HG03439 (cell line): ENCODE measurements at regions not wholly inside any gene's neighbourhood (a gene's known extent, or its start where the extent isn't known, plus 50 kb on each side); places are given as distances from the start of the nearest gene placed in this dataset.

Experiments used
- ATAC-seq: cut with Tn5 transposase; IDR thresholded peaks from one replicate; pipeline ENCODE4 v1.9.1; 2021; ENCODE audit warnings: mild to moderate bottlenecking, moderate library complexity; ENCODE audit not compliant: unreplicated experiment

DNA sequence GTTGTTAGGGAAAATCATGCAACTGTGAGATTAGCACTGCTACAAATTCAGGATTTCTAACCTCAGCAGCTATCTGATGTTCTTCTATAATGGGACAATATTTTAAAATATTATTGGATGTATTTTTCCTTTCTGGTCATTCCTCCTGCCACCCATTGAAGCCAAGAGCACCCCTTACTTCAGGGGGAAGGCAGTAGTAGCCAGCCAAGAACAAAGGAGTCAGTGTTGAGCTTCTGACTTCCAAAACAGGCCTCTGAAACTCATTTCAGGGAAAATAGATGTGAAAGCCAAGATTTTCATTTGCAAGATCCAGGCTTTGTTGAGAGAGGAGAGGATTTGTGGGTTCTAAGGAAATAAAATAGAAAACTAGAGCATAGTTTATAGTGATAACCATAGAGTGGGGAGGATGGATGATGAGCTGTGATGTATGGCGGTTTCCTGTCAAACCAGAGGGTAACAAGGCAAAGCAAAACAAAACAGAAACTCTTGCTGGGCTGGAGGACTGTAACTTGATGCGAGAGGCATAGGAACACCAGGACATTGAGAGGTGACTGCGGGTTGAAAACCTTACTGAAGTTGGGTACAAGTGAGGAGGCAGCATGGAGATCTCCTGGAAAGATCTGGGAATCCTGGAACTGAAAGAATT lies 173.7 kb upstream of the LEF1 start:
- no peak for ATAC-seq

DNA sequence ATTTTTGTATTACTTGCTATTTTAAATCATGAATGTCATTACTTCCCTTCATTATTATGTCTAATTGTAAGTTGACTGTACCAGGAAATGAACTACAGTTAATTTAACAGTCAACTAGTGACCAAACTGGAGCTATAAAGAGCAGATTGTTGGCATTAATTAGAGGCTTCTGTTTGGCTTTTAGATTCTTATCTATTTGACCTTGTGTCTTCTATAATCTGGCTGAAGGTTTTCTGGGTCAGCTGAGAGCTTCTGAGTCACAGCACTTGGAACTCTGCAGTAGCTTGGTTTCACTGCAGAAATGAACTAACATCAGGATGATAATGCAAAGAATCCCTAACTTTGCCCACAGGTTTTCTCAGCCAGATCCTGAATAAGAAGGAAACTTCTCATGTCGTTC lies 169.2 kb upstream of the LEF1 start:
- ATAC-seq: no peak

DNA sequence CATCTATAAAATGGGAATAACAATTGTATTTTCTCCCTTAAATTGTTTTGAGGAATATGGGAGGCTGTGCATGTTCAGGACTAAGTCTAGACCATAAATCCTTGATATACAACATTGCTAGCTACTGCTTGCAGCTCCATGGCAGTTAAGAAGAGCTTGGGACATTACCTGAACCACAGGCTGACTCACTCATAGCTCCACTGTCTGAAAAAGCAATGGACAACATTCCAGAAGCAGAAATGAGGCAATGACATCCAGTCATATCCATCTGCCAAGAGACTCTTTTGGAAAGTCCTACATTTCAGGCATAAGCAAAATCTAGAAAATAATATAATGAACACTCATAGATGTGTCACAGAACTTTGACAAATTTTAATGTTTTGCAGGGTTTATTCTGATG lies 167.3 kb upstream of the LEF1 start:
- ATAC-seq: no peak

DNA sequence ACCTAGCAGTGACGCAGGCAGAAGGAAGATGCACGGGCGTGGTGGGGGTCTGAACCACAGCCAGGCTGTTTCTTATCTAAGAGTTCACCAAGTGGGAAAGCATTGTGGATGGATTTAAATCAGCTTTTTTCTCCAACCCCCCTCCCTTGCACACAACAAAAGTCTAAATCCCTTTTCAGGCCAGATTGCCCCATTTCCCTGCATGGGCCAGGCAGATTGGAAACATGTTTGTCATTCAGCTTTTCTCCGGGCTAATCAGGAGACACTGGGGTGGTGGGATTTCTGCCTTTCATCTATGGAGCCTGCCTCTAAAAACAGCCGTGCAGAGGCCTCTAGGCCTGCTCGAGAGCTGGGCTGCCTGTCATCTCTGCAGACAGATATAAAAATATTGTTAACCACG lies 166.3 kb upstream of the LEF1 start:
- ATAC-seq: no peak

DNA sequence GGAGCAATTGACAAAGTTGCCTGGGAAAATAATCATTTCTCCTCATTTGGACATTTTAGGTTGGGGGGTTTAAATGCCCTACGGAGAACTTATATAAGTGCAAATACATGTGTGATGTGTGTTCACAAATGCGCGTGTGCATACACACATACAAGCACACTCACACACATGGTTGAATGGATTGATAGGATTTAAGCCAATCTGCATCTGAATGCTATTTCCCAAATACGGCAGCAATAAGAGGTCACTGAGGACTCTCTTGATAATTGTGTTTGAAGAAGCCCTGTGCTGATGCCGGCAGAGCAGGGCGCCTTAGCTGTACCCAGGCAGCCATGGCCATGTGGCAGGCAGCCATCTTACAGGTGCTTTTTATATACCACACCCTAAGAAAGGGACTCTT lies 165.3 kb upstream of the LEF1 start:
- ATAC-seq: no peak

DNA sequence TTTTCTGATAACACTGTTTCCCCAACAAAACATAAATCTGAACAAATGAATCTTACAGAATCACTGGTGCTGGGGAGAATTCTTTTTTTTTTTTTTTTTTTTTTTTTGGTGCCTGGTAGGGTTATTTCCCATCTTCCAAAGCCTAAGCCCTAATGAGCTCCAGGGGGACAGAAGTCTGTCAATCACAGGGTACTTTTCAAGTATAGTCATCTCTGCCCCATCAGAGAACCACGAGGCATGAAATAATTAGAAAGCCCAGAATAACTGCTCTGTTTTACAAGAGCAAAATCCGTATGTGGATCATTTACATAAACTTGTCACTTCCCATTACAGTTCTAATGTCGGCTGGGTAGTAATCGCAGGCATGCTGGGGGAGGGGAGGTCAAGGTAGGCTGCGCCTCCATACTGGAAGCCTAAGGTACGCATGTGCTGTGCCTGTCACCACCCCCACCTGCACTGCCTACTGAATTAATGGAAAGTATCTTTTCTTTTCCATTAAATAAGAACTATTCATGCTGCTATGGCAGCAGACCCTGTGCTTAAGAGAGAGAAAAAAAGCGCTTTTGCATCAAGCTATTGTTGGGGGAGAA lies 164.7 kb upstream of the LEF1 start:
- ATAC-seq: no peak

DNA sequence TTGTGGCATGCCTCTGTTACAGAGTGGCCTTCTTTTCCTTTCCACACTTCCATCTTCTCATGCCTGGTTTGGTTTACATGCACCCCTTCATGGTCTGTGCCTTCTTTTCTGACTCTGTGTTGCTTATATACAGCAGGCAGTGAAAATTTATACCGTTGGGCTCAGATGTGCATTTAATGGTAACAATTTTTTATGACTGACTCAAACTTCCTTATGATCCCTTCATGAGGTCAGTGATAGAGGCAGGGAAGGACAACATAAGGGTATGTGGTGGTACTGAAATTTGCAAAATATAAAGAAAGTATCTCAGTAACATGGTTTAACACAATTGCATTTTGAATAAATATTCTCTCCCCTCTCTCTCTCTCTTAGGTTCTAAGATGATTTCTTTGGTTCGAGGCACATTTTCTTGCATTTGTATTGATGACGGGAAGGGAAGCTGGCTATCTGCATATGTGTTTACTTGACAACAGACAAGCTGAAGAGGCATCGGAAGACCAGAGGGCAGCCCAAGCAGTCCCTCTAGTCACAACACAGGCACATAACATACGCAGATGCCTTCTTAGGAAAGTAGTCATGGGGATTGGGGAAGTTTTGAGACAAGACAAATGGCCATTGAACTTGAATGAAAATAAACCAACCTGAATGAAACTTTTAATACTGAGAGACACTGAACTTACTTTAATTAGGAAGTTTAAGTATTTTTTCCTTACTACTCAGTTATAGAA lies 163.3 kb upstream of the LEF1 start:
- ATAC-seq: no peak

DNA sequence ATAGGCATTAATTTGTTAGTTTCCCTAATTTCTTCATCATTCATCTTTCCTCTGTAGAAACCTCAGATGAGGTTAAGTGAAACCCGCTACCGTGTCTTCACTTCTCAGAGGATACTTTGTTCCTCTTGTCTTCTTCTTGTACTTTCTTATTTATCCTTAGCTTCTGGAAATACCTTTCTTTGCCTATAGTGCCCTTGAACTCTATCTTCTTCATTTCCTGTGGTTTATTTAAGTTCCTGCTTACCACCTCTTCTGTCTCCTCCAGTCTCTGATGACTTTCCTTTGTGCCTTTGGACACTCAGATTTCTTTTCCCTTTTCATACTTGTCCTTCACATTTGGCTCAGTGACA lies 159.6 kb upstream of the LEF1 start:
- ATAC-seq: no peak

DNA sequence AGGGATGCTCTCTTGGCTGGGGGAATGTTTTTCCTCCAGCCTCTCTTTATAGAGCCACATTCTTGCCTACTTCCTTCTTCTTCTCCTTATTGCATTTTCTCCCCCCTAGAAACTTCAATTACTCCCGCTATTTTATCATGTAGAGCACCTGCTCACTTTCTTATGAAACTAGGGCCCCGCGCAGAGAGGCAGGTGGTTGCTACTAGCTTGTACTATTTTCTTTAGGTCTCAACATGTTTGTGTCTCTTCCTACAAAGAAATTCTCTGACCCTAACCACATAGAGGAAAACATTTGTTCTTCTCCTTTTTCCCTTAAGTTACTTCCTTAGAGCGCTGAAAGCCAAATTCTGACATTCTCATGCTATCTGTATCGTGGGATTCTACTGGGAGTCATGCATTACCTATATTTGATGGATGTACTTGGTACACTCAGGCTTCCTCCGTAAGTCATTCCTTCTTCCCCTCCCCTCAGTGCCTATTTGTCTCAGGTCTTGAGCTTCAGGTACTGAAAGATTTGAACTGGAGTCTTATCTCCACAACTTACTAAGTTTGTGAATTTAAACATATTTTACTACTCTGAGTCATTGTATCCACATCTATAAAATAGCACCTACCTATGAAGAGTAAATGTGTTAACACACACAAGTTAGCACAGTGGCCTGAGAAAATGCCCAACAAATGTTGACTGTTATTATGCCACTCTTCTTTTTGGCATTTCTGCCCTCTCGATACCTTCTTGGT lies 159.1 kb upstream of the LEF1 start:
- no peak for ATAC-seq

DNA sequence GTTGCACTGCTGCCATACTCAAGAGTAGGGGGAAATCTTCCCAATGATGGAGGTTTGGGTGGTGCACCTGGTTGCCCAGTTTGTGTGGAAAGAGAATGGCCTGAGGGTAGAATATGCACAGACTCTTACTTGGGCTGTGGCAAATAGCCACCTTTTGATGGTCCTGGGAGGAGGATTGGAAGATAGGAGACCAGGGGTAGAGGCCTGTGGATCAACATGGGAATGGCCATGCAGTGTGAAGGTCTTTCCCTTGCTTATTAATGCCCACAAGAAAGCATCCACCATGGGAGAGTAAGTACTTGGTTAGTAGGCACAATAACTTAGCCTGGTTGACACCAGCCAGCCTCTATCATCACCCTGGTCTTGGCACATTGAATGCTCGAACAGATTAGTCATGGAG lies 156.8 kb upstream of the LEF1 start:
- ATAC-seq: no peak

DNA sequence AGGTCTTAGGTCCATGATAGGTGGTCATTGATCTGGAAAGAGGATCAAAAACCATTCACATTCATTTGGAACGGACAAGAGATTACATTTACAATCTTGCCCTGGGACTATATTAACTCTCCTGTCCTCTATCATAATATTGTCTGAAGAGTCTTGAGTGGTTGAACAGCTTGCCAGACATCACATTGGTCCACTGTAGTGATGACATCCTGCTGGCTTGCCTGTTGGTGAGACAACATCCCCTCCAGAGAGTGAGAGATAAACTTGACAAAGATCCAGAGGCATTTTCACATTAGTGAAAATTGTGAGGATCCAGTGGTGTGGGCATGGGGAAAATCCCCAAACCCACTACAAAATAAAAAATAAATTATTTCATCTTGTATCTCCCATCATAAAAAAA lies 155.7 kb upstream of the LEF1 start:
- ATAC-seq: no peak

DNA sequence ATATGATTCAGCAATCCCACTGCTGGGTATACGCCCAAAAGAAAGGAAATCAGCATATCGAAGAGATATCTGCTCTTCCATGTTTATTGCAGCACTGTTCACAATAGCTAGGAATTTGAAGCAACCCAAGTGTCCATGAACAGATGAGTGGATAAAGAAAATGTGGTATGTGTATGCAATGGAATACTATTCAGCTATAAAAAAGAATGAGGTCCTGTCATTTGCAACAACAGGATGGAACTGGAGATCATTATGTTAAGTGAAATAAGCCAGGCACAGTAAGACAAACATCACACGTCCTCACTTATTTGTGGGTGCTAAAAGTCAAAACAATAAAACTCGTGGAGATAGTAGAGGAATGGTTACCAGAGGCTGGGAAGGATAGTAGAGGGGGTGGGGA lies 153.8 kb upstream of the LEF1 start:
- no peak for ATAC-seq

DNA sequence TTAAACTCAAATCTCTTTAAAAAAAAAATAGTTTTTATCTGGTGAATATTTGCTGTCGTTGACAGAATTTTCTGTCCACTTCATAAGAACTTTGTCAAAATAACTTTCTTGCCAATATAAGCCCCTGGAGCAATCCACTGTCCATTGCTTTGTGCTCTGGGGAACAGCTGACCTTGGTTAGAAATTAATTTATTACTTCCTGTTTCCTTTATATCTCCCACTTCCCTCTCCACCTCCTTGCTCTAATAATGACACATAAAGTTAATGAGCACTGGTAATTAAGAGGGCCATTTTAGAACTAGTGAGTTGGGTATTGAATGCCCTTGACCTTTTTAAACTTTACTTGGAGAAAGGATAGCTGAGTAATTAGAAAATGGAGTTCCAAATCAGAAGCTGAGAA lies 151.3 kb upstream of the LEF1 start:
- no peak for ATAC-seq

DNA sequence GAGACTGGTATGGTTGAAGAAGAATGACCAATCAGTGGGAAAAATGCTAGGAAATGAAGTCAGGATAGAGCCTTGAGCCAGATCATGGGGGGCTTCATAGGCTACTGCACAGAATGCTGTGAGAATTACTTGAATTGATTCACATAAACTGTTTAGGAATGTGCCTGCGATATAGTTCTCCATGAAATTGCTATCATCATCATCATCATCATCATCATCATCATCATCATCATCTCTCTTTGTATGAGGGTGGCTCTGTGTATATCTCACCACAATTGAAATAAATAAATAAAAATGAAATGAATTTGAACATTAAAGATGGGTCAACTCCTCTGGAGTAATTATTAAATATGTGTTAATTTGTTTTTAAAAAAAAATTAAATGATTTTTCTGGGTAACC lies 148.6 kb upstream of the LEF1 start:
- no peak for ATAC-seq

DNA sequence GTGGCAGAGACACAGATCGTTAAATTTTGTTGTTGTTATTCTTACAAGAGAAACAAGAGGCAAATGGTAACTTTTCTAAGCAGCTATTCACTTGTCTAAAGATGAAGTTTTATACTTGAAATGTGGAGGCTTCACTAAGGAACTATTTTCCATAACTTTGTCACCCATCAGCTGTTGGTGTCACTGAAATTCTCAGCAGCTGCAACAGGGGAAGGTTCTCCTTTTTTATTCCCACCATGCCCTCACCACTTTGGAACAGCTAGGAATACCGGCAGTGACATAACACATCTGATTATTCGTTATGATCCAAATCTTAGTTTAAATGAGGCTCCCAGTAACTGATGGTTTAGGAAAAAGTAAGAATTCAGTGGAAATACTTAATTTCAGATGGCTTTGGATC lies 147.0 kb upstream of the LEF1 start:
- no peak for ATAC-seq

DNA sequence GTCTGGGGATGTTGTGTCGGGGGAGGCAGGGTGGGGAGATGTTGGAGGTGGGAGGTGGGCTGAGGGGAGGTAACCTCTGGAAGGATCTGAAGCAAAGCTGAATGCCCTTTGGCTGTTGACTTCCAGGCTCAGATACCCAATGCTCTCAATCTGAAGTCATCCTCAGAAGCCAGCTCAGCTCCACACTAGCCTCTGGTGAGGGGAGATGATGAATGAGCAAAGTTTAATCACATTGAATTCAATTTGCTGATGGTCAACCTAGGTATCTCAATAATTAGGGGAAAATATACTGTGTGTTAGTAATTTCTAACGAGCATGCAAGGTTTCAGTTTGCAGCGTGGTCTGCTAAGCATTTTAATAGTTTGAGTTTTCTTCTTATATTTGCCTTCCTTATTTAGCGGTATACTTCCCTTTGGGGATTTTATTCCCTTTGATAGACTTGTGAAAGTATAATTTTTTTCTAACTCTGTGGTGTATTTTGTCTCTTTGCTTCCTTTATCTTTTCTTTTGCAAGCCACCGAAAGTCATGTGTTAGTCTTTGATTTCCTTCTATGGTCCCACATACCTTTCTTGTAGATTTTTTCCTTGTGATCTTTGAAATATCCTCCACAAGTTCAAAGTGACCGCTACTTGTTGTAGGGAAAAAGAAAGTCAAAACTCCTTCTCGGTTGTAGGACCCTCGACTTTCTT lies 146.3 kb upstream of the LEF1 start:
- ATAC-seq: no peak

DNA sequence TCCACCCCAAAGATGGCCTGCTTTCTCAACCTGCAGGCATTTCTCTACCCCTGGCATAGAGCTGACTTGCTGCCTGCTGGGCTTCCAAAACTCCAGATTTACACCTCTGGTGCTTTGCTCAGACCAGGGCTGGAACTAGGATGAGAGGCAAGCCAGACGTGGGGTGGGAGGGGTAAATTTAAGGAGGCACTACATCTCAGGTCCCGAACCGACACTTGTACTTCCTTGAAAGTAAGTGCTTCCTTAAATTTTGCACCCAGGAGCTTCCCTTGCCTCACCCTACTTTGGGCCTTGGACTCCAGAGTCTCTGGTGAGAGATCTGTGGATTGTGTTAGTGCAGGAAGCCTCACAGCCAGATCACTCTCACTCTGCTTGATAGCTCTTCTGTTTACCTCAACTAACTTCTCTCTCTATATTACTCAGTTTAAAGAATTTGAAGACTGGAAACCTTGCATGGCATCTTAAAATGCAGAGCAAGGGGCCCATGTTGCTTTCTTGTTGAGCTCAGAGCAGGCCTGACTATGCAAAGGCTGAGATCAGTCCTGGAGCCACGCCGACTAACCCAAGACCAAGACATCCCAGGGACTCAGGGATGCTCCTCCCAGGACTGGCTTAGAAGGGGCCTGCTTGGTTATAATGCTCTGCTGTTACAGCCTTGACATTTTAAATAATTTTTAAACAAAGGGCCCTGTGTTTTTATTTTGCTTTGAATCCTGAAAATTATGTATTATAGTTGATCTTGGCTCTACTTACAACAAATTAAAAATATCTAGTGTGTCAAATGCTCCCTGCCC lies 145.0 kb upstream of the LEF1 start:
- no peak for ATAC-seq

DNA sequence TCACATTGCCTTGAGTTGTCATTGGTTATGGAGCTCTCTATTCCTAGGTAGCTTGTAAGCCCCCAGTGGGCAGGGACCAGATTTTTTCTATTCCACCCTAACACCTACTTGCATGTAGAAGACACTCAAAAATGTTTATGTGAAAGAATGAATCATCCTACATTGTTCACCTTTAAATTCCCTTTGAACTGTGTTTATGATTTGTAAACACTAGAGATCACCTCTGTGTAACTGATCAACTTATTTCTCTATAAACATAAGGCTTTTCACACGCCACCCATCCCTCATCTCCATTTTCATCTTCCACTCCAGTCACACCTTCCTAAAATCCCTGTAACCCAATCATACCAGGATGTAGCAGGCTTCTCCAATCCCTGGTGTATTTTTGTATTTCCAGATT lies 142.6 kb upstream of the LEF1 start:
- ATAC-seq: no peak

DNA sequence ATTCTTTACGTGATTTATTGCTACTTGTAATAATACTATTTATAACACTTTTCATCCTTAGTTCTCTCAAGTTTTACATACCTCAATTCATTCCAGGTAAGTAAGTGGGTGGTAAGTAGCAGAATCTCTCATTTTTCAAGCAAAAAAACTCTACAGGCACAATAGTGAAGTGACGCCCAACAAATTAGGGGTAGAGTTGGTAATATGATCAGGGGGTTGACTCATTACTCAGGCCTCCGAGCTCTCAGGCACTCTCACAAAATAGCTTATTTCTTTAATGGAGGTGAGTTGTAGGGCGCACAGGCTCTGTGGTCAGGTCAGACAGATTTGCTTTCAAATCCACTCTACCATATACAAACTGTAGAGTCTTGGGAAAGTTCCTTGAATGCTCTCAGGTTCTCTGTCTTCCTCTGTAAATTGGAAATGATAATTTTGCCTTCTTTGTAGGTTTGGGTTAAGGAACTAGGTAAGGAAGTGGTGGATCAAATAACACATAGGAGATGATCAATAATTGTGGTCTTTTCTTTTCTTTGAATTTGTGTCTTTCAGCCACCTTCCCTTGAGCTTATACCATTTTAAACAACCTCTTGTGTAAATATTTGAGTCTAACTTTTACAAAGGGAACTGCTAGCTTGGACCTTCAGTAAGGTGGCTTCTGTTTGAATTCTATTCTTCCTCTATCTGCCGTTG lies 134.9 kb upstream of the LEF1 start:
- no peak for ATAC-seq
